GM12864 (cell line): ENCODE measurements at regions not wholly inside any gene's neighbourhood (a gene's known extent, or its start where the extent isn't known, plus 50 kb on each side); places are given as distances from the start of the nearest gene placed in this dataset.

Experiments
- DNase-seq: peaks from one replicate; pipeline ENCODE4 v3.0.0-alpha.2; 2011; ENCODE audit warnings: low read depth
- H3K4me3 ChIP-seq: 2 replicates; pipeline ENCODE4 v1.5.1; 2011; ENCODE audit warnings: mild to moderate bottlenecking, low read depth, low read length, control low read depth
- TF ChIP-seq, protein P1 (sequence below): IDR thresholded peaks from 2 replicates; pipeline ENCODE4 v1.5.1; 2011; ENCODE audit warnings: low read depth, mild to moderate bottlenecking, moderate library complexity, low read length, control low read depth, inconsistent platforms; ENCODE audit errors: missing control alignments

DNA sequence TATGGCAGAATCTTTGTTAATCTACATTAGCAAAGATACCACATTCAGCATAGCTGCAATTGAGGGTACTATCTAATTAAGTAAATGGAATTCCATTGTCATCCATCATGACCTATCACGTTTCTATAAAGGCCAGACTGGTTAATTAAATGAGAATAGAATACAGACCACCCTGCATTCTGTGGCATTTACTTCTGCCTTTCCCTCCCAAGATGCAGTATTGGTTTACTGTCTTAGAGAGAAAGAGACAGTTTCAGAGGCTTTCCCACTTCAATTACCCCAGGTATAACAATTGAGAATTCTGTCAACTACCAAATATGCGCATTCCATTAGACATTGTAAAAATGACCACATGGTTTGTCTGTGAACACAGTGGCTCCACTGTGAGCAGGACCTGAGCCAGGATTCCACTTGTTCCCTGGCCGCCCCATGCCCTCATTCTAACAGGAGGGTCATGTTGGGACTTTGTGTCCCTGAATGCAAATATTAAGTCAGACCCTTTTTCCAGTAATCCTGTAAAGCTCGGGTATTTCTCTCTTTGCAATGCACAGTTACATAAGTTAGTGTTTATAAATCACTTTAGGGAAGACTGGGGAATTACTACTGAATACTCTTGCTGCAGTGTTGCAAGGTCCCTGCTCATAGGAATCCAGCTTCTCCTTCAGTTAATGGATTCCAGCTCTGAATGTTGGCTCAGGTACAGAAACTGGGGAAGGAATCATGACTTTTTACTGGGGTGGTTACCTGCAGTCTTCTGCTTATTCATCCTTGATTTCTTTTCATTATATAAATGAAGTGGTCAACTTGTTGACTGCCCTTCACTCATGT, 261.0 kb downstream of the PDGFC start:
- DNase-seq = no peak
- TF ChIP-seq, protein P1, sequence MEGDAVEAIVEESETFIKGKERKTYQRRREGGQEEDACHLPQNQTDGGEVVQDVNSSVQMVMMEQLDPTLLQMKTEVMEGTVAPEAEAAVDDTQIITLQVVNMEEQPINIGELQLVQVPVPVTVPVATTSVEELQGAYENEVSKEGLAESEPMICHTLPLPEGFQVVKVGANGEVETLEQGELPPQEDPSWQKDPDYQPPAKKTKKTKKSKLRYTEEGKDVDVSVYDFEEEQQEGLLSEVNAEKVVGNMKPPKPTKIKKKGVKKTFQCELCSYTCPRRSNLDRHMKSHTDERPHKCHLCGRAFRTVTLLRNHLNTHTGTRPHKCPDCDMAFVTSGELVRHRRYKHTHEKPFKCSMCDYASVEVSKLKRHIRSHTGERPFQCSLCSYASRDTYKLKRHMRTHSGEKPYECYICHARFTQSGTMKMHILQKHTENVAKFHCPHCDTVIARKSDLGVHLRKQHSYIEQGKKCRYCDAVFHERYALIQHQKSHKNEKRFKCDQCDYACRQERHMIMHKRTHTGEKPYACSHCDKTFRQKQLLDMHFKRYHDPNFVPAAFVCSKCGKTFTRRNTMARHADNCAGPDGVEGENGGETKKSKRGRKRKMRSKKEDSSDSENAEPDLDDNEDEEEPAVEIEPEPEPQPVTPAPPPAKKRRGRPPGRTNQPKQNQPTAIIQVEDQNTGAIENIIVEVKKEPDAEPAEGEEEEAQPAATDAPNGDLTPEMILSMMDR = no peak
- no peak overlapping the region for H3K4me3 ChIP-seq

DNA sequence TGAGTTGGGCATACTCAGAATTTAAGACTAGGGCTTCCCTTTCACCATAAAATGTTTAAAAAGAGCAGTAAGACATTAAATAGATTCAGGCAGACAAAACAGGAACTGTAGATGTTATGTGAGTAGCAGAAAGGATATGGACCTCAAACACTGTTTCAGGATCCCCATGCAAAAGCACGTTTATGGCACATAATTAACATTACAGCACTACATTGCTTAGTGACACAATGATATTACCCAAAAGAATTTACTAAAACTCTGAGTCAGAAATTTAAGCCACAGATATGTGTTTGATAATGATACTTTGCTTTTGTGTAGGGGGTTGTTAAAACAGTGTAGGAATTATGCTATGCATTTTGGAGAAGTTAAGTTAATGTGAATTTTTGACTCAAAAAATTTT, 266.3 kb downstream of the PDGFC start:
- TF ChIP-seq, protein P1 = no peak
- DNase-seq = no peak
- no peak overlapping the region for H3K4me3 ChIP-seq

DNA sequence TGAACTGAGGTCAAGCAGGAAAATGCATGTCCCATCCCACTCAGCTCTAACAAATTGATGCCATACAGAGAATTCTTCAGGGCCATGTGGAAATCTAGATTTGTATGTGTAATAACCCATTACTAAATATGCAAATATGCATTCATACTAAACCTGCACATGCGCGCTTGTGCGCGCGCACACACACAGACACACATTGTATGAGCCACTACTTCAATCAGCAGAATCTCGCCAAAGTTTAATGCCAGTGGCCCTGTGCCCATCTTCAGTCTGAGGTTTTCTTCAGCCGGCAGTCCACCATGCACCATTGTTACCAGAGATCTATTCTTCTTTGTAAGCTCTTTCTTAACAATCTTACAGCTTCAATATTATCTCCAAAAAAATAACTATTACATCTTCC, 276.4 kb downstream of the PDGFC start:
- H3K4me3 ChIP-seq = no peak overlapping the region
- TF ChIP-seq, protein P1 = no peak
- no peak for DNase-seq

DNA sequence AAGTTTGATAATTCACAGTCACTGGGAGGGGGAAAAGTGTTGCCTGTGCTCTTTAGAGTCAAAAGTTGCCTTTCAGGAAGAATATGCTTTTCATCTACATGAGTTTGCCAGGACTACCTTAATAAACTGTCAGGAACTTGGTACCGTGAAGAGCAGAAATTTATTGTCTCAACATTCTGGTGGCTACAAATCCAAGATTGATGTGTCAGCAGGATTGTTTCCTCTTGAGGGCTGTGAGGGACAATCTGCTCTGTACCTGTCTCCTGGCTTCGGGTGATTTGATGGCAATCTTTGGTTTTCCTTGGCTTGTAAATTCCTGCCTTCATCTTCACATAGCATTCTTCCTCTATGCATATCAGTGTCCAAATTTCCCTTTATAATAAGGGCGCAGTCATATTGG, 277.2 kb downstream of the PDGFC start:
- no peak for DNase-seq
- no peak overlapping the region for H3K4me3 ChIP-seq
- TF ChIP-seq, protein P1 = no peak

DNA sequence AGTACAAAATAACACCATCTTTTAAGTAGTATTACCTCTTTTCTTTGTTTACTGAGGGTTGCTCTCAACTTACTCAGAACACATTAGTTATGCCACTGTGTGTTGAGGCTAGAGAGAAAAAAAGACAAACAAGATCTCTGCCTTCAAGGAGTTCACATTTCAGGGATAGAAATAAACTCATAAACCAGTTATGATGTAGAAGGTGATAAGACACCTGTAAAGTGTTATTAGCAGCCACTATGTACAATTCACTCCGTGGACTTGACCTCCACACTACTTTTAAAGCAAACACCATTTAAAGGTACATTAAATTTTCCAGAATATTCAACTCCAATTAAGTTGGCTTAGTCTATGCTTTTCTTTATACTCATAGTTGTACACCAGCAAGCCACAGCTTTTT, 278.0 kb downstream of the PDGFC start:
- TF ChIP-seq, protein P1 = no peak

DNA sequence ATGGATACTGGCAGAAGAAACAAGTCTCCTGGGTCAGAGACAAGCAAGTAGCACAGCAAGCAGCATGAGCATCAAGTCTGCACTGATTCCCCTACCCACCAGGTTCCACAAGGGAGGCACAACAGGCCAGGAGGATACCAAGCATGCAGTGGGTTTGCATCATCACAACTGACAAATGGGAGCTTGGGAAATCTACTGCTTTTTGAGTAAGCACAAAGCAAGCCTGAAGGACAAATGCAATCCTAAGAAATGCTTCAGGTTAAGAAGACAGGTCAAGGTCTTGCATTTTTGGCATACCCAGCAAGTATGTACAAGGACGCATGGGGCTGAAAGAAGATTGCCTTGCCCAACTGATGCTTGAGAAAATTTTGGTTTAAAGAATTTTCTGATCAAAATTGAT, 279.6 kb downstream of the PDGFC start:
- TF ChIP-seq, protein P1 = no peak

More for the DNA sequence above, 278.0 kb downstream of the PDGFC start:
- H3K4me3 ChIP-seq = no peak overlapping the region
- no peak for DNase-seq

DNA sequence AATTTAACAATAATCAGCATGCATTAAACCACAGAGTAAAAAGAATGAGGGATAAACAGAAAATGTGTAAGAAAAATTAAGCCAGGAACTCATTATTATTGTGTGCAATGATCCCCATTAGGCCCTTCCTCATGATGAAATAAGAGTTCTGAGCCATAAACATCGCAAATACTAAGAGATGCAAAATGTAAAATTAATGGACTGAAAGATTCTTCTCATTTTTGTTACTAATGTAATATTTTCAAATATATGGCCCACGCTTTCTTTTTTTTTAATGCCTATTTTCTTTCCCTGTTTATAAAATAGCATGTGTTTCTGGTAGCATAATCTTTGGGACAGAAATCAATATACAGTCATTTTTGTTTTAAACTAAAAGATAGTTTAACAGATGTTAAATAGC, 281.0 kb downstream of the PDGFC start:
- H3K4me3 ChIP-seq = no peak overlapping the region
- TF ChIP-seq, protein P1 = no peak
- DNase-seq = no peak

More for the DNA sequence above, 279.6 kb downstream of the PDGFC start:
- no peak for DNase-seq
- H3K4me3 ChIP-seq = no peak overlapping the region
